NCI-H446 treated with DMSO at 0.1 percent for 48 hours (cell line): ENCODE measurements at regions not wholly inside any gene's neighbourhood (a gene's known extent, or its start where the extent isn't known, plus 50 kb on each side); places are given as distances from the start of the nearest gene placed in this dataset.
"Not testable (repeated sequence)": the region's sequence is repeated elsewhere in the genome, so short reads cannot be mapped to it uniquely, and the experiment has no call there.

Experiments used
- DNase-seq: peaks from one replicate; lab custom pipeline; 2025; lab: John Stamatoyannopoulos, UW

- no peak for DNase-seq
Measured at GRCh38 chr2:242004223-242004901, 134.8 kb downstream of the RTP5 start.

- DNase-seq, result no peak
Measured at GRCh38 chr2:242004902-242005230, 135.3 kb downstream of the RTP5 start.

GRCh38 chr2:242006091-242006634, 136.6 kb downstream of the RTP5 start:
- not testable (repeated sequence) for DNase-seq

- DNase-seq, result not testable (repeated sequence)
Measured at GRCh38 chr2:242008908-242009307, 139.4 kb downstream of the RTP5 start.

- not testable (repeated sequence) for DNase-seq
Measured at GRCh38 chr2:242009846-242010245, 140.3 kb downstream of the RTP5 start.

GRCh38 chr2:242010252-242011166, 141.0 kb downstream of the RTP5 start:
- not testable (repeated sequence) for DNase-seq

GRCh38 chr2:242011167-242011513, 141.6 kb downstream of the RTP5 start:
- DNase-seq, result no peak

GRCh38 chr2:242011516-242011915, 142.0 kb downstream of the RTP5 start:
- DNase-seq, result no peak

GRCh38 chr2:242011991-242012764, 142.6 kb downstream of the RTP5 start:
- no peak for DNase-seq

GRCh38 chr2:242012956-242013764, 143.6 kb downstream of the RTP5 start:
- DNase-seq, result no peak

- no peak for DNase-seq
Measured at GRCh38 chr2:242013771-242014170, 144.2 kb downstream of the RTP5 start.

- DNase-seq, result no peak
Measured at GRCh38 chr2:242015108-242016065, 145.9 kb downstream of the RTP5 start.

GRCh38 chr2:242017086-242017485, 147.6 kb downstream of the RTP5 start:
- DNase-seq, result no peak

- DNase-seq, result not testable (repeated sequence)
Measured at GRCh38 chr2:242018416-242018815, 148.9 kb downstream of the RTP5 start.

GRCh38 chr2:242019344-242019743, 149.8 kb downstream of the RTP5 start:
- DNase-seq, result no peak

- DNase-seq, result no peak
Measured at GRCh38 chr2:242020196-242021004, 150.9 kb downstream of the RTP5 start.

- DNase-seq, result no peak
Measured at GRCh38 chr2:242022550-242023290, 153.2 kb downstream of the RTP5 start.

- DNase-seq, result no peak
Measured at GRCh38 chr2:242024751-242025355, 155.3 kb downstream of the RTP5 start.
